ENCODE measurements at regions not wholly inside any gene's neighbourhood (a gene's known extent, or its start where the extent isn't known, plus 50 kb on each side); places are given as distances from the start of the nearest gene placed in this dataset.

GRCh38 chr4:93982255-93982654, 153.7 kb downstream of the ATOH1 start:
- in situ Hi-C loops (cut with HindIII; ENCODE audit: extremely low pct_ligation_motif_present, low pct_unique_long_range_greater_than_20kb): no loop called here
- ATAC-seq (no peak), DNase-seq (ENCODE audit: low spot score) (no peak), FAIRE-seq (no peak)
- H3K36me3 ChIP-seq (replicated peaks in 1 of 2; ENCODE audit: control insufficient read depth in 1 of 2, insufficient read depth in 2 of 2, low read length in 2 of 2): no peaks in the 10 kb centered on the region
- POLR2A ChIA-PET: no interaction called here
- BruUV-seq (replicated peaks): no TSS peak
- CTCF ChIA-PET (ENCODE audit: low intra/inter-chr PET ratio, low total read pairs): no interaction called here
- no peak overlapping the region for H3K4me2 ChIP-seq (ENCODE audit: low read depth, low read length)
- H3K9me3 ChIP-seq (ENCODE audit: low read length): no peaks in the 10 kb centered on the region
- WGBS (ENCODE audit: low lambda C conversion rate): 0% methylated on average over 1 of the region's 1 CpG
- no peak overlapping the region for H3K4me3 ChIP-seq (replicated peaks in 1 of 3; ENCODE audit: insufficient read depth in 1 of 3, low read depth in 2 of 3, low read length in 3 of 3)
- H4K20me1 ChIP-seq (ENCODE audit: insufficient read depth, low read length): no peaks in the 10 kb centered on the region
- no peaks in the 10 kb centered on the region for H3K27me3 ChIP-seq (ENCODE audit: control insufficient read depth in 1 of 2, insufficient read depth in 2 of 2, low read length in 2 of 2)
- H3K79me2 ChIP-seq (ENCODE audit: insufficient read depth, low read length): no peaks in the 10 kb centered on the region
- H3K27ac ChIP-seq (ENCODE audit: extremely low read length, insufficient read depth, low read length): no peak overlapping the region
- intact Hi-C loops (cut with micrococcal nuclease; ENCODE audit: unreplicated experiment): no loop called here
- no peak for TF ChIP-seq RFX1 (IDR thresholded peaks at IDR 0.05)
- TF ChIP-seq PAXIP1 (CRISPR knock-in tag; conservative IDR thresholded peaks at IDR 0.05): no peak
- TF ChIP-seq ZNF878 (CRISPR knock-in tag; IDR thresholded peaks at IDR 0.05): no peak
- TF ChIP-seq ARID2 (CRISPR knock-in tag; IDR thresholded peaks at IDR 0.05; ENCODE audit: borderline replicate concordance): no peak
- TF ChIP-seq TOE1 (CRISPR knock-in tag; IDR thresholded peaks at IDR 0.05): no peak
- no peak for TF ChIP-seq MTA3 (CRISPR knock-in tag; IDR thresholded peaks at IDR 0.05)
- no peak for TF ChIP-seq ZNF563 (CRISPR knock-in tag; IDR thresholded peaks at IDR 0.05)
- no peak for TF ChIP-seq DR1 (CRISPR knock-in tag; IDR thresholded peaks at IDR 0.05)
- TF ChIP-seq ZMYM2 (CRISPR knock-in tag; IDR thresholded peaks at IDR 0.05): no peak
- TF ChIP-seq ZMYM4 (CRISPR knock-in tag; IDR thresholded peaks at IDR 0.05): no peak
- no peak for TF ChIP-seq ISX (CRISPR knock-in tag; conservative IDR thresholded peaks at IDR 0.05)
- no peak for TF ChIP-seq ZFP37 (CRISPR knock-in tag; IDR thresholded peaks at IDR 0.05; ENCODE audit: borderline replicate concordance)
- no peak overlapping the region for H3K9ac ChIP-seq (ENCODE audit: insufficient read depth, low read depth, low read length)
- no peak overlapping the region for H2AFZ ChIP-seq (ENCODE audit: low read length)
- no peaks in the 10 kb centered on the region for H3K4me1 ChIP-seq (ENCODE audit: insufficient read depth, low read length)

Data from HepG2 (cell line).